ENCODE measurements at regions not wholly inside any gene's neighbourhood (a gene's known extent, or its start where the extent isn't known, plus 50 kb on each side); places are given as distances from the start of the nearest gene placed in this dataset.

DNA sequence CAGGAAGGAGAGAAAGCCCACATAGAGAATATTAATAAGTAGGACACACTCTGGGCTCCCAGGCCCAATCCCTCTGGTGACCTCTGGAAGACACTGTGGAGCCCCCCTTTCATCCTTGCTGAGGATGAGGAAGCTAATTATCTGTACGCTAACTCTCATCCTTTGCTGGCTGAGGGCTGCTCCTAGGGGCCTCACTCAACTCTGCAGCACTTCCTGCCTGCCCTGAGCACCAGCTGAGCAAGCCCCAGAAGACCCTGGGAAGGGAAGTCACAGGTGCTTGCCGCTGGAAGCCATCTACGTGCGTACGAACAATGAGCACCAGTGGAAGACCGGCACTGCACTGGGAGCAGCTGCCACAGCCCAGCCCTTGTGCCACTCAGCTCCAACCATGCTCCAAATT is 145.8 kb upstream of the CDH5 start:
- TF ChIP-seq, protein P1, sequence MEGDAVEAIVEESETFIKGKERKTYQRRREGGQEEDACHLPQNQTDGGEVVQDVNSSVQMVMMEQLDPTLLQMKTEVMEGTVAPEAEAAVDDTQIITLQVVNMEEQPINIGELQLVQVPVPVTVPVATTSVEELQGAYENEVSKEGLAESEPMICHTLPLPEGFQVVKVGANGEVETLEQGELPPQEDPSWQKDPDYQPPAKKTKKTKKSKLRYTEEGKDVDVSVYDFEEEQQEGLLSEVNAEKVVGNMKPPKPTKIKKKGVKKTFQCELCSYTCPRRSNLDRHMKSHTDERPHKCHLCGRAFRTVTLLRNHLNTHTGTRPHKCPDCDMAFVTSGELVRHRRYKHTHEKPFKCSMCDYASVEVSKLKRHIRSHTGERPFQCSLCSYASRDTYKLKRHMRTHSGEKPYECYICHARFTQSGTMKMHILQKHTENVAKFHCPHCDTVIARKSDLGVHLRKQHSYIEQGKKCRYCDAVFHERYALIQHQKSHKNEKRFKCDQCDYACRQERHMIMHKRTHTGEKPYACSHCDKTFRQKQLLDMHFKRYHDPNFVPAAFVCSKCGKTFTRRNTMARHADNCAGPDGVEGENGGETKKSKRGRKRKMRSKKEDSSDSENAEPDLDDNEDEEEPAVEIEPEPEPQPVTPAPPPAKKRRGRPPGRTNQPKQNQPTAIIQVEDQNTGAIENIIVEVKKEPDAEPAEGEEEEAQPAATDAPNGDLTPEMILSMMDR (IDR thresholded peaks at IDR 0.05 in 2 of 3, conservative IDR thresholded peaks at IDR 0.05 in 1 of 3; ENCODE audit: borderline replicate concordance in 1 of 3, insufficient read depth in 1 of 3, low read depth in 2 of 3, low read length in 2 of 3): no peak
- TF ChIP-seq EZH2 (IDR thresholded peaks at IDR 0.05): no peak
